ENCODE measurements at regions not wholly inside any gene's neighbourhood (a gene's known extent, or its start where the extent isn't known, plus 50 kb on each side); places are given as distances from the start of the nearest gene placed in this dataset.

DNA sequence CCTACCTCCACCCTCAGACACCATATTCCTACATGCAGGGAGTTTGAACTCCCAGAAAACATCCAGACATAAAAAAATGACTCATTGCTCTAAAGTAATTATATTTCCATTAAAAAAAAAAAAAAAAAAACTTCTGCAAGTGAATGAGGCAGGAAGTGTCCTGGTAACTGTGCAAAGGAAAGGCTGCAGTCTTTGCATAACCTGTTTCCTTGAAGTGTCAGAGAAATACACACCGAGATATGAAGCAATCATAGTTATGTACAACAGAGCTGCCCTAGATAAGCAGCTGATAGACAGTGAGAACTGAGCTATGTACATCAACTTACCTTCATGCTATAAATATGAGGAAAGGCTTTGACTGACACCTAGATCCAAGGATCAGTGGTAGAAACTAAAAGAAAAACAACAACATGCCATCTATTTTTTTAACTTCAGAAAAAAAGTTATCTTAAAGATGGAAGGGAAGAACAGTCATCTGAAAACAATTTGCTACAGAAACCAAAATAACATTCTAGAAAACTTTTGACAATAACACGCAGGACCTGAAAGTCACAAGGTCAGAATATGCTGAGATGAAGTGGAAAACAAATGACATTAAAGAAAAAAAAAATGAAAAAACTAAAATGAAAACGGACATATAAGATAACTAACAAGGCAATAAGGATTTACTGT, 263.2 kb downstream of the SEC23A start:
- DNase-seq = no peak

DNA sequence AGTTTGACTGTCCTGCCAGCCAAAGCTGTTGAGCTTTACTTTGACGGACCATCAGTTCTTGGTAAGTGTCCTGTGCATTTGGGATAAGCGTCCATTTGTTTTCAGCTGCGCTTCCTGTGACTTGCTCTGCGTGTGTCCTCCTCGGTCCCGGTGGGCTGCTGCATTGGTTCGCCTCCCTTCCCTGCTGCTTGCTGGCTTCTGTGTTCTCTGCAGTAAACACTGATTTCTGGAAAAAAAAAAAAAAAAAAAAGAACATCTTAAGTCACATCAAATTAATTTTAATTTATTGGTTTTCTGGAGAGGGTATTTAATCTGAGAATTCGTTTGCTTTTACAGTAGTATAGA, 264.1 kb downstream of the SEC23A start:
- DNase-seq = no peak

DNA sequence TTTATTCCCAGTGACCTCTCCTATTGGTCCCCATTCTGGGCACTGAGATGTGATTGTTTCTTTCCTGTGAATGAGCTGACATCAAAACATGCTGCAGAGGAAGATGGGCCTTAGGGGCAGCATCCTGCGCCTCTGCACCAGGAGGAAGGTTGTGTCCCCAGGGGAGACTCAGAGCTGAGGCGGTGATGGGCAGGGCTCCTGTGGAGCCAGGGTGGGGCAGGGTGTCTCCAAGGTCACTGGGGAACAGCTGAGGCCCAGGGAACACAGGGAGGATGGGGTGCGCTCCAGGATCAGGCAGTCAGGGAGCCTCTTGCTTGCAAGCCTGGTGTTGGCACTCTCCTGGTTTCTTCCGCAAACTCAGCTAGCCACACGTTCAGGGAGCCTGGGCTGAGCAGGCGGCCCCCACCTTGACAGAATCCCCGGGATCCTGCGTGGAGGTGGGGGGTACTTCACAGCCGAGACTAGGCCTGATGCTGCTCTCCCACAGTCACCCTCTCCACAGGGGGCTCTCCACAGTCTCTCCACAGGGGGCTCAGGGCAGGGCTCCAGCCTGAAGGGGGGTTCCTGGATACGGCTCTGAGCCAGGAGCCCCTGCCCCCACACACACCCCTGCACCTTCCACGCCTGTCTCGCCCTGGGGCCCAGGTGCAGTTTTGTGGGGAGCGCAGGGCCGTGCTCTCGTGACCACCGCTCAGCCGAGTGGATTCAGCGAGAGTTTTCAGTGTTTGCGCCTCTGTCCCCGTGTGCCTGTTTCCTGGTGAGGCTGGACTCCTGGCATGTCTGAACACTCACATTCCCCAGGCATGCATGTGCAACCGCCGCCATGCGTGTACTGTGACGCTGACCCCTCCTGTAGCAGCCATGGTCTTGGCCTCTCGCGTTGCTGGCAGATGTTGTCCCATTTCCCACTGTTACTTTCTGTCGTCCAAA, 264.7 kb downstream of the SEC23A start:
- no peak for DNase-seq

DNA sequence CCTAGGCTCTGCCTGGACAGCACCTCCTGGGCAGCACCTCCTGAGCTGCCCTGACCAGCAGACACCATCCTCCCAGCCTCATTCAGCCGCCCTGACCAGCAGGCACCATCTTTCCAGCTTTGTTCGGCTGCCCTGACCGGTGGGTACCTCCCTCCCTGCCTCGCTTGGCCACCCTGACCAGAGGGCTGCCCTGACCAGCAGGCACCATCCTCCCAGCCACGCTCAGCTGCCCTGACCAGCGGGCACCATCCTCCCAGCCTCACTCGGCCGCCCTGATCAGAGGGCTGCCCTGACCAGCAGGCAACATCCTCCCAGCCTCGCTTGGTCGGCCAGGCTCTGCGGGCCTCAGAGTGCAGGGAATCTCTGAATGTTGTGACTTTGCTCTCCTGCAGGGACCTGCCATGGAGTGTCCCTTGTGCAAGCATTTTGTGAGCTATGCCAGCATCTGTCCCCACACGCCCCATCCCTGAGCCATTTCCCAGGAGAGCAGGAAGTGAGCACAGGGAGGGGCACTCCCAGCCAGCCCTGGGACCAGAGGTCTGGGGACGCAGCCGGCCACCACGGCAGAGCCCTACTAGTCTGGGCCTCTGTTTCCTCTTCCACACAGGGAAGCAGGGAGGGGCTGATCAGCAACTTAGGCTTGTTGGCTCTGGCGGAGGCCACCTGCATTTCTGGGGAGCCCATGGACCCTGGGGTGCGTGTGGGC, 265.5 kb downstream of the SEC23A start:
- DNase-seq = no peak

DNA sequence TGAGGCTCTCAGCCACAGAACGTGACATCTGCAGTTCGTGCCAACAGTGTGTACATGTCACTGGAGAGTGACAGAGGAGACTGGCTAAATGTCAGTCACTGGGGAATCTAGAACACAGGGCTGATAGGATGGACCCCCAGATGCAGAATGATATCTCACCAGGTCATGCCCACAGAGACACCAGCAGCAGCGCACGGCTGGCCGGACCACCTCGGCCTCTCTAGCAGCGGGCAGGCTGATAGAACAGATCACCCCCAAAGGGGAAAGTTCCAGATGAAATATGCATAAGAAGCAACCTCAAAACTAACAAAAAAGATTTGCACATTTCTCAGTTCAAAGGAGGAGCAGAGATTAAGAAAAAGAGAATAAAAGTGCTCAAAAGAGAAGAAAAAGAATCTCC, 266.5 kb downstream of the SEC23A start:
- DNase-seq = no peak

DNA sequence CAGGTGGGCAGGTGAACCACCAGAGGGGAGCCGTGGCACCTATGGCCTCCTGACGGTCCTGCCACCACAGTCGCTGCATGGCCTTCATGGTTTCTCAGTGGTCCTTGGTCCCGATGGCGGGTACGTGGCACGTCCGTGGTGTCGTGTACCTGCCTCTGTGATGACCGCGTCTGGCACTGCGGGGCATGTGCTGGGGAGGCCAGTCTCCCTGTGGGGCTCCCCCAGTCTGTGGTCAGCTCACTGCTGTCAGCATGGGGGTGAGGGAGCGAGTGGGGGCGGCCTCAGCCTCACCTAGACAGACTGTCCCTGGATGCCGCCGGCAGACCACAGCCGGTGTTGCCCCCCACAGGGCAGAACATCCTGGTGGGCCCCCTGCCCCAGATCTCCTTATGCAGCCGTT, 267.2 kb downstream of the SEC23A start:
- DNase-seq = no peak

DNA sequence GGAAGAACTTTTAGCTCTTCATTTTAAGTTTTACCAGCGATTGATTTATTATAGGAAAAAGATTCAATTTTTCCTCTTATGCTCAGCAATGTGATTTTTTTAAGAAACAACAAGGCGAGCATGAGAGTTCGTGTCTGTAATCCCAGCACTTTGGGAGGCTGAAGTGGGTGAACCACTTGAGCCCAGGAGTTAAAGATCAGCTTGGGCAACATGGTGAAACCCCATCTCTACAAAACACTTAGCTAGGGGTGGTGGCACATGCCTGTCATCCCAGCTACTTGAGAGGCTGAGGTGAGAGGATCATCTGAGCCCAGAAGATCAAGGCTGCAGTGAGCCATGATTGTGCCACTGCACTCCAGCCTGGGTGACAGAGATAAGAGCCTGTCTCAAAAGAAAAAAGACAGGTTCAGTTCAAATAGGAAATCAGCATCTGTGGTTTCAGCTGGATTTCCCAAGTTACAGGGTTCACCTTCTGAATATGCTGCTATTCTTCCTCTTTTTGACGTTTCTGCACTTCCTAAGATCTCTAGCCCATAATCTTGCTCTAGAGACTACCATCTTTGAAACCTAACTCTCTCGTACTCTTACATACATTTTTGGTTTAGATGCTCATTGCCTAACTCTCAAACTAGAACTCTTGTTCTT, 274.7 kb downstream of the SEC23A start:
- DNase-seq = no peak

DNA sequence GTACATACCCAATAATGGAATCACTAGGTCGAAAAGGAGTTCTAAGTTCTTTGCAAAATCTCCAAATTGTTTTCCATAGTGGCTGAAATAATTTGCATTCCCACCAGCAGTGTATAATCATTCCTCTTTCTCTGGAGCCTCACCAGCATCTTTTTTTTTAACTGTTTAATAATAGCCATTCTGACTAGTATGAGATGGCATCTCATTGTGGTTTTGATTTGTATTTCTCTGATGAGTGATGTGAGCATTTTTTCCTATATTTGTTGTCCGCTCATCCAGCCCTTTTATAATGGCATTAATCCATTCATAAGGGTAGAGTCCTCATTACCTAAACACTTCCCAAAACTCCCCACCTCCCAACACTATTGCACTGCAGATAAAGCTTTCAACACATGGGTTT, 278.3 kb downstream of the SEC23A start:
- no peak for DNase-seq

DNA sequence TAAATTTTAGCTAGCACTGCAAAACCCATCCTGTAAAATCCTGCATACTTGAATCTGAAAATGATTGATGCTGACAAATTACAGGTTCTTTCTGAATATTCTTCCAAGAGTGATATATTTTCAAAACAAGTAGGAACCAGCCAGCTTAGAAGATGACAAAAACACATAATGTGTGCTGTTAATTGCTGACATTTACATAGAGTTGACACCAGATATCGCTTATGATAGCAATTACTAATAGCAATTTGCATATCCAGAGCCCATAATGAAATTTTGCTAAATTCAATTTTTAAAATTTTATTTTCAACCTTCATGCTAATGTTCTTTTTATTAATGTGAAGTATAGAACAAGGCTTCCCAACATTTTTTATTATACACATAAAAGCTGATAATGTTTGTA, 284.5 kb downstream of the SEC23A start:
- DNase-seq = no peak

DNA sequence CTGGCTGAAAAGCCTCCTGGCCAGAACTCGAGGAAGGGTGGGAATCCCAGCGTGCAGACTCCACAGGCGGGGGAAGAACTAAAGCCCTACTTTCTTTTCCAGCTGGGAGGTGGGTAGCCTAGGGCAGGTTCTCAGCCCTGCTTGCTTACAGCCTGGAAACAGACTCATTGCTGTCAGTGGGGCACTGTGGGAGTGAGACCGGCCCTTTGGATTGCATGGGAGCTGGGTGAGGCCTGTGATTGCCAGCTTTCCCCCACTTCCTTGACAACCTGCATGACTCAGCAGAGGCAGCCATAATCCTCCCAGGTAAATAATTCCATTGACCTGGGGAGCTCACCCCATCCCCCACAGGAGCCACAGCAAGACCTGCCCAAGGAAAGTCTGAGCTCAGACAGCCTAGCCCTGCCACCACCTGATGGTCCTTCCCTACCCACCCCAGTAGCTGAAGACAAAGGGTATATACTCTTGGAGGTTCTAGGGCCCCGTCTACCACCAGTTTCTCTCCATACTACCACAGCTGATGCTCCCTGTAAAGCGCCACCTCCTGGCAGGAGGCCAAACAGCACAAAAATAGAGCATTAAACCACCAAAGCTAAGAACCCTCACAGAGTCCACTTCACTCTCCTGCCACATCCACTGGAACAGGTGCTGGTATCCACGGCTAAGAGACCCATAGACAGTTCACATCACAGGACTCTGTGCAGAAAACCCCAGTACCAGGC, 294.1 kb downstream of the SEC23A start:
- DNase-seq = no peak

DNA sequence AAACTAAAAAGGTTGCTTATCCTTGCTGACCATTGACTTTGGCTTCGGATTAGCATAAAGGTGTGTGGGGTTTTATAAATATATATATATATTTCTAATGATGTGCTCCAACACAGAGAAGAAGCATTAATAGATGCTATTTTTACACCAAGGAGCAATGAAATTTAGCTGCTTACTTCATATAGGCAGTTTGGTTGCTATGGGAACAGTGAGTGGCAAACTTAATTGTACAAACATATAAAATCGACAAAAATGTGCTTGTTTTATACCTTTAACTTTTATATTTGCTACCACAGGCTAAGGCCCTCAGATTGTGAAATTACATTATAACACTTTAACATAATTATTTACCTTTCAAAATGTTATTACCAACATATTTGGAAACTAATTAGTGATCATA, 303.4 kb downstream of the SEC23A start:
- DNase-seq = no peak

DNA sequence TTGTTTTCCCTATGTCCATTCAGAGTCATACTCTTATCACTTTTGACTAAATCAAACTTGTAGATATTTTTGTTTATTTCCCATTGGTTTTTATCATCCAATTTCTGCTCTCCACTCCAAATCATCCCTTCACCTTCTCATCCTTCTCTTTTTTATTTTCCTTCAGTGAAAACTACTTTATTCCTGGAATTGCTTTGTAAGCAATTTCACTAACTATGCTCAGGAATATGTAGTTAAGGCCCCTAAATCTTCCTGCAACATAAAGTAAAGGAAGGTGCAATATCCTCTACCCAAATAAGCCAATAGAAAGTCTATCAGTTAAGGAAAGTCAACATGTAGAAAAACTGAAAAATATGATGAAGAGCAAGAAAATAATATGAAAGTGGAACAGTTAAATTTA, 308.4 kb downstream of the SEC23A start:
- no peak for DNase-seq

DNA sequence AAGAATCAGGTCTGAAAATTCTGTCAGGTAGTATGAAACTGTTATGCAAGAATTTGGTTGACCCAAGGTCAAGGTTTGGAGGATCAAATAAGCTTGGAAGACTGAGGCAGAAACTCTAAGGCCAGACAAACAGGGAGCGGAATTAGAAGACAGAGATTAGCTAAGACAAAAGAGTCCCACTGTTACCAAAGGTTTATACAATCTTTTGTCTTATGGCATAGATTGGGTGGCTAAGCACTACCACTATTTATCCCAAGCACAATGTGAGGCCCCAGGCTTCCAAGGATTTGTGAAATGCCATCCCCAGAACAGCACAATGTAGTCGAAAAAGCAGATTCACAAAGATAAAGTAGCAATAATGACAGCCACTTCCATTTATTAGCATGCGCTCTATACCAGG, 311.2 kb downstream of the SEC23A start:
- DNase-seq = no peak

DNA sequence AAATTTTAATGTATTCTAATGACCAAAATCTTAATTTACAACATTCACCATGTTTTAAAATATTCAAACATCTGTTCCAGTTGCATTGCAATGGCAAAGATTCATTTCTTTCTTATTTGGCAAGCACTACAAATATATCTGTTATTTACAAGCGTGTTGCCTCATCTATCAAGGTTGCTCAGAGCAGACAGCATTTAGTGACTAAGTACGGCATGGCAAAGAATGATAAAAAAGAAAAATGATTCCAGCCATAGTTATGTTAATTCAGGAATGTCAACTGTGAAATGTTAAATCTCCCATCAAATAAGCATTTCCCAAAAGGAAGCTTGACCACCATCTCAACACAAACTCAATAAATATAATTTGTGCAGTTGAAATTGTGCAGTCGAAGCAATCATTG, 312.1 kb downstream of the SEC23A start:
- no peak for DNase-seq

DNA sequence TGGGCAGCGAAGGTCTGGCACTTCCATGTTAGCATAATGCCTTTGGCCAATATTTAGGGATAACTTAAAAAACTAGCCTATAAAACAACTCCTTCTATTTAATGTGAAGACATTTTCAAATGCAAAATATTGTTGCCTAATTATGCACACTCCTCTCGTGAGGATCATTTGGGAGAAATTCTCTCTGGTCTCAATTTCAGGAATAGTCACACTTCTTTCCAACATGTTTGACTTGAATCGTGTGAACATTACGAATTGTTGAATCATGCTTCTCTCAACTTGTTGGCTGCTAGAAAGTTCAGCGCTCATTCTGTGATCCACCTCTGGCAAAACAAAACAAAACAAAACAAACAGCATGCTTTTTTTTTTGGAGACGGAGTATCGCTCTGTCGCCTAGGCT, 313.2 kb downstream of the SEC23A start:
- DNase-seq = no peak

DNA sequence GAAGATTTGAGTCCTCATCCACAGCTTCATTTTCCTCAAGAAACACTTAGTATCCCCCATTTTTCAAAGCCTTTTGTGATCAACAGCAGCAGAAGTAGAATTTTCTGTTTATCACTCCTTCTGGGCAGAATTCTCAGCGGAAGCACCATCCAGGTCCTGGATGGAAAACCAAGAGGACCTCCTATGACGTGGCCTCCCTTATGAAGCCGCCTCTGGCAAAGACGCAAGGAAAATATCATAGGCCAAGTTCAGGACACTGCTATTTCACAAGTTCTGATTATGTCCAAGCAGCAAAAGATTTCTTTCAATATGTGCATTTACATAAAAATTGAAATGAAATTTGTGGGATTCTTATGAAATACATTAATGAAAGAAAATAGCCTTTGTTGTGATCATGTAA, 315.0 kb downstream of the SEC23A start:
- DNase-seq = no peak

DNA sequence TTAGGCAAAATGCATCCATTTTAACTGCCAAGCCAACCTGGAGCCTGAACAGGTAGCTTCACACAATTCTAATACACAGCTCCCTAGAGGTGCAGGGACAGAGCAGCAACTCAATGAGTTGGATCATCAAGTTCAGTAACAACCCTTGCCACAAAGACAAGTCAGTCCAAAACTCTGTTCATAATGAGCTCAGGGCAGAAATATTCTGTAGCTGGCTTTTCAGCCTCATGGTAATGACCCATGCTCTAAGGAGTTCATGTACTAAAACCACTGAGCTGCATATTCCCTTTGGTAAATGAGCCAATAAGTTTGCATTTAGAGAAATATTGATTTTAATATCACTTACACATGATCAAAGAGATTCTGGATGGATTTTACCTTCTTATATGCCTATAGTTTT, 316.1 kb downstream of the SEC23A start:
- no peak for DNase-seq

DNA sequence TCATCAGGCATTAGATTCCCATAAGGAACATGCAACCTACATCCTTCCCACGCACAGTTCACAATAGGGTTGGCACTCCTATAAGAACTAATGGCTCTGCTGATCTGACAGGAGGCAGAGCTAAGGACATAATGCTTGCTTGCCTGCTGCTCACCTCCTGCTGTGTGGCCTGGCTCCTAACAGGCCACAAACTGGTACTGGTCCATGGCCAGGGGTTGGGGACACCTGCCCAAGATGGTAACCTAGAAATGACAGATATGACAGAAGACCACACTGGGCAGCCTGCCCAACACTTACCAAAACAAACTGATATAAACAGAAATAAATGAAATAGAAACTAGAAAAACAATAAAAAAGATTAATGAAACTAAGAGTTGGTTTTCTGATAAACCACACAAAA, 325.6 kb downstream of the SEC23A start:
- DNase-seq = no peak

DNA sequence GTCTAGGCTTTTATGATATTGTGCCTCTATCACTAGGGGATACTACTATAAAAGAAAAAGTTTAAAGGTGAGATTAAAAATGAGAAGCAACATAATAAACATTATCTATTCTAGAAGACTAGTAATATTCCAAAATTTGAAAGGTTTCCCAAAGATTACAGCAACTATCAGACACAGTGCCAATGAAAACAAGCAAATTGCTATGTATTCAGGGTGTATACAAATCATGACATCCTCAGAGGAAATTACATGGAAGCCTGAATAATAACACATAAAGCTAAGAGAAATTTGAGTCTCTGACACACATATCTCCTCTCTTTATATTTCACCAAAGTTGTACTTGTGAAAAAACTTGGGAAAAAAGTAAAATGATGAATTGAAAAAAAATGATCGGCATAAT, 327.0 kb downstream of the SEC23A start:
- no peak for DNase-seq

DNA sequence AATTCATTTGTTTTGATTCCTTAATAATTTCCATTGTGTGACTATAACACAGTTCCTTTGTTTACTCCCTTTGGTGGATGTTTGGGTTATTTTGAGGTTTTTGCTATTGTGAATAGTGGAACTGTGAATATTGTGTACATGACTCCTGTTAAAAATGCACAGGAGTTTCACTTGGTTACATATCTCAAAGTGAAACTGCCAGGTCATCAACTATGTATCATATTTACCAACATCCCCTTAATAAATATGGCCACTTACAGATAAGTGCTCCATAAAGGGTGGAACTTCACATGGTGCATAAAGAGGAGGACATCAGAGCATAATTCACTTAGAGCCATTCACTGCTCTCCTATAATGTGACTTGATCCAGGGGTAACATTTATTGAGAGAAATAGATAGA, 328.9 kb downstream of the SEC23A start:
- no peak for DNase-seq

DNA sequence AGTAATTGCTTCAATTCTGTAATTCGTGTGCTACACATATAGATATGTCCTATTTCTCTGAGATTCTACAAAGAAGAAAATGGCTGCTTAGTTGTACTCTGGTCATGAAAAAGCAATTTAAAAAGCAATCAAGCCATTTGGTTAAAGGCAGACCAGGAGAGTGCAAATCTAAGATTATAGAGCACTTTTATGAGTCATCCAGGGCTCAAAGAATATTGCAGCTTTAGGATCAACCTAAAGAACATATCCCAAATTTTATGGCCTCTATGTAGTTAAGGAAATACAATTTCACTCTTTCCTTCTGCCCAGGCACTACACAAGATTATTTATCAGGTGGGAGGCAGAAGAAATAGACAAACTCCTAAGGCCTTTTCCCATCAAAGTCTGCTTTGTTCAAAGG, 332.8 kb downstream of the SEC23A start:
- DNase-seq = no peak

DNA sequence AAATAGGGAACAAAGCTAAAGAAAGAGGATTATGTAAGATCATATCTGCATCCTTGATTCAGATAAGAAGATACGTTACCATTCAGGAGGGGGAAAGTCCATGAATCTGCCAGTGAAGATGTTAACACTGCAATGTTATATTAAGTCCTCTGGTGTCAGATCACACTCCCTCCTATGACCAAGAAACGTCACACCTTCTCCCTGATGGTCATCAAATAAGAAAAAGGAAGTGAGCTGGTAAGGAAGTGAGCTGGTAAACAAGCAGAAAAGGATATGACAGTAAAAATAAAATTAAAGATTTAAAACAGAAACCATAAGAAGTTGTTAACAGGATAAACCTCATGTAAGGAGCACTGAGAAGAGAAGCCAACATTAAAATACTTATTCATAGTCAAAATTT, 340.2 kb downstream of the SEC23A start:
- DNase-seq = no peak

DNA sequence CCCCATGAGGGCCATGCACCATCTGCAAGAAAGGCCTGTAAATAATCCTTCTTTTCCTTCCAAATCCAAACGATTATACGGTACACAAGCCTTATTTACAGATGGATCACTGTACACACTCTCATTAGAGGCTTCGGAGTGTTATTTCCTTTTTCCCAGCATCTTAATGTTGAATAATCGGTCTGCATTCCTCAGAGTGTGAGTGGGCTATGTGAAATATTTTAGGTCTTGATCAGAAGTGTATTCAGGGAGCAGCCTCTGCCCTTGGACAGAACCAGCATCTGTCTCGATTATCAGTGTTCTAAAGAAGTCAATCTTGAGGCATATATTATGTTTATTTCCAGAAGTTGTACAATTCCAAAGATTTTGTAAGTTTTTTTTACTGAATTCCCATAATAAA, 340.6 kb downstream of the SEC23A start:
- no peak for DNase-seq
